ENCODE measurements at regions not wholly inside any gene's neighbourhood (a gene's known extent, or its start where the extent isn't known, plus 50 kb on each side); places are given as distances from the start of the nearest gene placed in this dataset.

DNA sequence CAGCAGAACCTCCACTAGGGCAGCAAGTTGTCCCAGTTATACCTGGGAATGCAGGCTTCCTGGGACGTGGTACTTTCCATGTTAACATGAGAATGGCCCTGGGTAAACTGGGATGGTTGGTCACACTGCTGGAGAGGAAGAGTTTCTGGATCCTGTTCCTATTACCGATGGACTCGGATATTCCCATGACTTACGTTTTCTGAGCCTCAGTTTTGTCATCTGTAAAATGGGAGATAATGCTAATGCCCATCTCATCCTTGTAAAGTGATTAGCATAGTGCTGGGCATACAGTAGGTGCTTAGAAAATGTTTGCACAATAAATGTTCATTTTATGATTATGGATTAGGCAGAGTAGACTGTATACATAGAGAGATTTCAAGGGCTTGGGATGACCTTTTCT lies 280.9 kb upstream of the EEF2KMT start:
- no peak for TF ChIP-seq RAD21 (IDR thresholded peaks at IDR 0.05; ENCODE audit: low read depth)

DNA sequence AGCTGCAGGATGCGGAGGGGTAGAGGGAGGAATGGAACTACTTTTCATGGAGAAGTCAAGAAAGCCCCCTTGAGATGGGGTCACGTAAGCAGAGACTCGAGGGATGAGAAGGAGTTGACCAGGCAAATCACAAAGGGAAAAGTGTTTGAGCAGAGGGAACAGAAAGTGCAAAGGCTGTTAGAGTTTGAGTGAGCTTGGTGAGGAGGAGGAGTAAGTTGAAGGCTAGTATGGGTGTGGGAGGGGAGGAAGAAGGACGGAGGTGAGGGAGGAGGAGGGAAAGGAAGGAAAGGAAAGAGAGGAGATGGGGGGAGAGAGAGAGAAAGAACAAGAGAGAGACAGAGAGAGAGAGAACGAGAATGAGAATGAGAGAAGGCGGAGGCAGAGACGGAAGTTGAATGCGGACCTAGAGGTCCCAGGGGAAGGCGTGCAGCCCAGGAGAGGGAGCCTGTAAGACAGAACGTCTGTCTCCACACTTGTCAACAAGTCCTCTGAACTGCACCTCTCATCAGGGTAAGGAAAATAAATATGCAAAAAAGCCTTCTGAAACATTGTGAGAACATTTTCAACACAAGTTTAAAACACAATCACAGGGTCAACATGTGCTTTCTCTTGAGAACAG lies 279.8 kb upstream of the EEF2KMT start:
- TF ChIP-seq EP300 (IDR thresholded peaks at IDR 0.05; ENCODE audit: borderline replicate concordance) (no peak), RAD21 (IDR thresholded peaks at IDR 0.05; ENCODE audit: low read depth) (no peak)
- TF ChIP-seq, protein P1, sequence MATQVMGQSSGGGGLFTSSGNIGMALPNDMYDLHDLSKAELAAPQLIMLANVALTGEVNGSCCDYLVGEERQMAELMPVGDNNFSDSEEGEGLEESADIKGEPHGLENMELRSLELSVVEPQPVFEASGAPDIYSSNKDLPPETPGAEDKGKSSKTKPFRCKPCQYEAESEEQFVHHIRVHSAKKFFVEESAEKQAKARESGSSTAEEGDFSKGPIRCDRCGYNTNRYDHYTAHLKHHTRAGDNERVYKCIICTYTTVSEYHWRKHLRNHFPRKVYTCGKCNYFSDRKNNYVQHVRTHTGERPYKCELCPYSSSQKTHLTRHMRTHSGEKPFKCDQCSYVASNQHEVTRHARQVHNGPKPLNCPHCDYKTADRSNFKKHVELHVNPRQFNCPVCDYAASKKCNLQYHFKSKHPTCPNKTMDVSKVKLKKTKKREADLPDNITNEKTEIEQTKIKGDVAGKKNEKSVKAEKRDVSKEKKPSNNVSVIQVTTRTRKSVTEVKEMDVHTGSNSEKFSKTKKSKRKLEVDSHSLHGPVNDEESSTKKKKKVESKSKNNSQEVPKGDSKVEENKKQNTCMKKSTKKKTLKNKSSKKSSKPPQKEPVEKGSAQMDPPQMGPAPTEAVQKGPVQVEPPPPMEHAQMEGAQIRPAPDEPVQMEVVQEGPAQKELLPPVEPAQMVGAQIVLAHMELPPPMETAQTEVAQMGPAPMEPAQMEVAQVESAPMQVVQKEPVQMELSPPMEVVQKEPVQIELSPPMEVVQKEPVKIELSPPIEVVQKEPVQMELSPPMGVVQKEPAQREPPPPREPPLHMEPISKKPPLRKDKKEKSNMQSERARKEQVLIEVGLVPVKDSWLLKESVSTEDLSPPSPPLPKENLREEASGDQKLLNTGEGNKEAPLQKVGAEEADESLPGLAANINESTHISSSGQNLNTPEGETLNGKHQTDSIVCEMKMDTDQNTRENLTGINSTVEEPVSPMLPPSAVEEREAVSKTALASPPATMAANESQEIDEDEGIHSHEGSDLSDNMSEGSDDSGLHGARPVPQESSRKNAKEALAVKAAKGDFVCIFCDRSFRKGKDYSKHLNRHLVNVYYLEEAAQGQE (IDR thresholded peaks at IDR 0.05; ENCODE audit: low read depth): no peak
- TF ChIP-seq, protein P2, sequence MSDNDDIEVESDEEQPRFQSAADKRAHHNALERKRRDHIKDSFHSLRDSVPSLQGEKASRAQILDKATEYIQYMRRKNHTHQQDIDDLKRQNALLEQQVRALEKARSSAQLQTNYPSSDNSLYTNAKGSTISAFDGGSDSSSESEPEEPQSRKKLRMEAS (IDR thresholded peaks at IDR 0.05): no peak

DNA sequence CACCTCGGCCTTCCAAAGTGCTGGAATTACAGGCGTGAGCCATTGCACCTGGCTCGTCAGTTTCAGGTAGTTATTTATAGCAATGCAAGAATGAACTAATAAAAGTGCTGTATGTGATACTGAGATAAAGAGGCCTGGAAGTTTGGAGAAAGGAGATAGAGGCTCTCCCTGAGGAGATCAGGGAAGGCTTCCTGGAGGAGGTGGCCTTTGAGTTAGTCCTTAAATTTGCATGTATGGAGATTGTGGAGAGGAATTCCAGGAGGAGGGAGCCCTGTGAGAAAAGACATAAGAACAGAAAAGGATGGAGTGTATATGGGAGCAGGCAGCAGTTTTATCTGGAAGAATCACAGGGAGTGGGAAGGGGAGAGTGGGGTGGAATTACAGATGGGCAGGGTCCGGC lies 276.6 kb upstream of the EEF2KMT start:
- TF ChIP-seq TEAD4 (IDR thresholded peaks at IDR 0.05) (no peak), EGR1 (IDR thresholded peaks at IDR 0.05) (no peak), CEBPB (IDR thresholded peaks at IDR 0.05) (no peak), NFIC (IDR thresholded peaks at IDR 0.05) (no peak), TAF1 (IDR thresholded peaks at IDR 0.05; ENCODE audit: low read depth) (no peak), ZBTB7A (IDR thresholded peaks at IDR 0.05; ENCODE audit: low read depth) (no peak), TCF12 (IDR thresholded peaks at IDR 0.05; ENCODE audit: low read depth) (no peak), EP300 (IDR thresholded peaks at IDR 0.05; ENCODE audit: borderline replicate concordance) (no peak), FOXM1 (IDR thresholded peaks at IDR 0.05; ENCODE audit: borderline replicate concordance, low read depth) (no peak)
- TF ChIP-seq, protein P1 (IDR thresholded peaks at IDR 0.05; ENCODE audit: low read depth): no peak
- TF ChIP-seq, protein P3, sequence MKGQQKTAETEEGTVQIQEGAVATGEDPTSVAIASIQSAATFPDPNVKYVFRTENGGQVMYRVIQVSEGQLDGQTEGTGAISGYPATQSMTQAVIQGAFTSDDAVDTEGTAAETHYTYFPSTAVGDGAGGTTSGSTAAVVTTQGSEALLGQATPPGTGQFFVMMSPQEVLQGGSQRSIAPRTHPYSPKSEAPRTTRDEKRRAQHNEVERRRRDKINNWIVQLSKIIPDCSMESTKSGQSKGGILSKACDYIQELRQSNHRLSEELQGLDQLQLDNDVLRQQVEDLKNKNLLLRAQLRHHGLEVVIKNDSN (IDR thresholded peaks at IDR 0.05): no peak

DNA sequence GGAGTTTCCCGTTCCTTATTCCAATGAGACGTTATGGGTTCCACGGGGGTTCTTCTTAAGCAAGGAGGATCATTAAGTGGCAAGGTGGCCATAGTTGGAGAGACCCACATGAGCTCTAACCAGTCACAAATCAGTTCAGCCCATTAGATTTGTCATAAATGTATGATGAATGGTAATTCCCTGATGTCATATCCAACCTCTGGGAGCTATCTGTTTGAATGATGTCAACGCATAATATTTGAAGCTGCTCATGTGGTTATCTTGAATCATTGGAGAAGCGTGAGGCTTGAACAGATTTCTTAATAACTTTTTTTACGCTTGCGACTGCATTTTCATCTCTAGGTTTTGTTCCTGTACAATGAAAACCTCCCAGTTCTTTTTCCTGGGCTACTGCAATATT lies 270.4 kb upstream of the EEF2KMT start:
- TF ChIP-seq TAF1 (IDR thresholded peaks at IDR 0.05; ENCODE audit: low read depth) (no peak), CEBPB (IDR thresholded peaks at IDR 0.05) (no peak), YY1 (IDR thresholded peaks at IDR 0.05; ENCODE audit: low read depth) (no peak), TCF12 (IDR thresholded peaks at IDR 0.05; ENCODE audit: low read depth) (no peak), CREB1 (IDR thresholded peaks at IDR 0.05; ENCODE audit: low read depth) (no peak), RAD21 (IDR thresholded peaks at IDR 0.05; ENCODE audit: low read depth) (no peak), TEAD4 (IDR thresholded peaks at IDR 0.05) (no peak), NFIC (IDR thresholded peaks at IDR 0.05) (no peak), FOXM1 (IDR thresholded peaks at IDR 0.05; ENCODE audit: borderline replicate concordance, low read depth) (no peak), EP300 (IDR thresholded peaks at IDR 0.05; ENCODE audit: borderline replicate concordance) (no peak), ZBTB7A (IDR thresholded peaks at IDR 0.05; ENCODE audit: low read depth) (no peak), EGR1 (IDR thresholded peaks at IDR 0.05) (no peak)
- TF ChIP-seq, protein P3 (IDR thresholded peaks at IDR 0.05): no peak
- TF ChIP-seq, protein P2 (IDR thresholded peaks at IDR 0.05): no peak
- TF ChIP-seq, protein P1 (IDR thresholded peaks at IDR 0.05; ENCODE audit: low read depth): no peak

DNA sequence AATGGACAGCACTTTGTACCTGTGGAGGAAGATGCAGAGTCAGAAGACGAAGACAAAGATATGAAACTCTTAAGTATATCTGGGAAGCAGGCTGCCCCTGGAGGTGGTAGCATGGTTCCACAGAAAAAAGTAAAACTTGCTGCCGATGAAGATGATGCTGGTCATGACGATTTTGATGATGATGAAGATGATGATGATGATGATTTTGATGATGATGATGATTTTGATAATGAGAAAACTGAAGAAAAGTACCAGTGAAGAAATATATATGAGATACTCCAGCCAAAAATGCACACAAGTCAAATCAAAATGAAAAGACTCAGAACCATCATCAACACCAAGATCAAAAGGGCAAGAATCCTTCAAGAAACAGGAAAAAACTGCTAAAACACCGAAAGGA lies 268.5 kb upstream of the EEF2KMT start:
- TF ChIP-seq EGR1 (IDR thresholded peaks at IDR 0.05): no peak
- no peak for TF ChIP-seq TCF12 (IDR thresholded peaks at IDR 0.05; ENCODE audit: low read depth)
- no peak for TF ChIP-seq TEAD4 (IDR thresholded peaks at IDR 0.05)
- TF ChIP-seq EP300 (IDR thresholded peaks at IDR 0.05; ENCODE audit: borderline replicate concordance): no peak
- no peak for TF ChIP-seq CEBPB (IDR thresholded peaks at IDR 0.05)
- TF ChIP-seq ZBTB7A (IDR thresholded peaks at IDR 0.05; ENCODE audit: low read depth): no peak
- TF ChIP-seq NFIC (IDR thresholded peaks at IDR 0.05): no peak
- TF ChIP-seq CREB1 (IDR thresholded peaks at IDR 0.05; ENCODE audit: low read depth): no peak
- TF ChIP-seq, protein P2 (IDR thresholded peaks at IDR 0.05): no peak
- TF ChIP-seq YY1 (IDR thresholded peaks at IDR 0.05; ENCODE audit: low read depth): no peak
- TF ChIP-seq FOXM1 (IDR thresholded peaks at IDR 0.05; ENCODE audit: borderline replicate concordance, low read depth): no peak
- TF ChIP-seq, protein P3 (IDR thresholded peaks at IDR 0.05): no peak
- no peak for TF ChIP-seq RAD21 (IDR thresholded peaks at IDR 0.05; ENCODE audit: low read depth)
- TF ChIP-seq TAF1 (IDR thresholded peaks at IDR 0.05; ENCODE audit: low read depth): no peak
- TF ChIP-seq, protein P1 (IDR thresholded peaks at IDR 0.05; ENCODE audit: low read depth): no peak

All from Ishikawa (cell line).